Lung (tissue), 11 donors: ENCODE measurements at regions not wholly inside any gene's neighbourhood (a gene's known extent, or its start where the extent isn't known, plus 50 kb on each side); places are given as distances from the start of the nearest gene placed in this dataset.
A peak's percentile ranks its signal among the peaks of the same experiment; 100 is the strongest.

Source experiments
- ATAC-seq: fragments of 200-7000 bp; cut with Tn5 transposase; one replicate; pipeline ENCODE4 v1.9.1; 2020; ENCODE audit warnings: moderate number of reproducible peaks; ENCODE audit not compliant: insufficient read depth, low FRiP score
- DNase-seq, 3 donors: peaks; one replicate each; pipeline ENCODE4 v3.0.0-alpha.2; 2013 to 2017
- H3K27ac ChIP-seq, 2 donors: one replicate each; pipeline ENCODE4 v1.5.1; 2013; ENCODE audit warnings: mild to moderate bottlenecking in 2 of 2, moderate library complexity in 2 of 2, control low read depth in 1 of 2, inconsistent platforms in 1 of 2, low read depth in 1 of 2, low read length in 1 of 2
- H3K27me3 ChIP-seq, 3 donors: one replicate each; pipeline ENCODE4 v1.5.1; 2013; ENCODE audit warnings: low read length in 2 of 3; ENCODE audit not compliant: control insufficient read depth in 3 of 3, insufficient read depth in 3 of 3
- H3K36me3 ChIP-seq, 4 donors: one replicate each; pipeline ENCODE4 v1.5.1; 2013; ENCODE audit warnings: low read length in 4 of 4, mild to moderate bottlenecking in 1 of 4, moderate library complexity in 1 of 4; ENCODE audit not compliant: control insufficient read depth in 4 of 4, insufficient read depth in 4 of 4
- H3K4me1 ChIP-seq, 5 donors: one replicate each; pipeline ENCODE4 v1.5.1; 2013; ENCODE audit warnings: low read length in 5 of 5, mild to moderate bottlenecking in 2 of 5, moderate library complexity in 1 of 5; ENCODE audit not compliant: control insufficient read depth in 5 of 5, insufficient read depth in 5 of 5
- H3K4me3 ChIP-seq: one replicate; pipeline ENCODE4 v1.5.1; 2013; ENCODE audit warnings: mild to moderate bottlenecking, control low read depth, moderate library complexity
- H3K9ac ChIP-seq, 2 donors: one replicate each; pipeline ENCODE4 v1.5.1; 2013; ENCODE audit warnings: low read length in 2 of 2, control low read depth in 1 of 2; ENCODE audit not compliant: insufficient read depth in 1 of 2
- H3K9me3 ChIP-seq, 4 donors: one replicate each; pipeline ENCODE4 v1.5.1; 2013; ENCODE audit warnings: low read length in 3 of 4, mild to moderate bottlenecking in 1 of 4, moderate library complexity in 1 of 4; ENCODE audit not compliant: control insufficient read depth in 4 of 4, insufficient read depth in 3 of 4
- CTCF ChIP-seq: IDR thresholded peaks from 2 replicates; pipeline ENCODE4 v1.5.1; 2012; ENCODE audit warnings: mild to moderate bottlenecking; ENCODE audit errors: control extremely low read depth, extremely low read depth
- WGBS, 2 donors: extraction: QIAGEN DNeasy Blood & Tissue Kit; methylation state at CpG; one replicate each; pipeline ENCODE4 v1.1.7; 2013; 5-methylcytosine and 5-hydroxymethylcytosine counted together
- donor health status: control.
- donor health status: control.
- donor health status: Bipolar disorder and iron deficiency.
- donor health status: healthy.
- donor health status: DM: yes; HTN: yes; CAD: no.

GRCh38 chr10:29736366-29737073, 101.7 kb upstream of the SVIL start:
- Histone ChIP-seq H3K36me3 (no peaks in the 10 kb centered on the region), H3K4me1 (peaks cover 0 to 19% (median 3%) of the 10 kb centered on the region in 5 donors), H3K9me3 (no peaks in the 10 kb centered on the region), H3K9ac (peak overlapping the region in 1 of 2 donors; percentile 62), H3K4me3 (peak overlapping the region; percentile 90), H3K27ac (peak overlapping the region; percentile 86 to 96), H3K27me3 (no peaks in the 10 kb centered on the region)
- no peak for TF ChIP-seq CTCF
- WGBS, 2 donors: 0 to 1% methylated on average over 50 to 74 of the region's 74 CpGs
- peak; percentile 37 for ATAC-seq
- peak; percentile 56 to 78 (median 70) for DNase-seq

GRCh38 chr10:29735628-29736365, 101.0 kb upstream of the SVIL start:
- DNase-seq: peak; percentile 85 to 89 (median 89)
- peak overlapping the region; percentile 44 to 62 for H3K9ac ChIP-seq
- H3K36me3 ChIP-seq: no peaks in the 10 kb centered on the region
- ATAC-seq: peak; percentile 86
- H3K4me3 ChIP-seq: peak overlapping the region; percentile 90
- H3K9me3 ChIP-seq: no peaks in the 10 kb centered on the region
- peak overlapping the region; percentile 96 to 97 for H3K27ac ChIP-seq
- WGBS, 2 donors: 0 to 1% methylated on average over 66 to 81 of the region's 81 CpGs
- H3K4me1 ChIP-seq: peaks cover 0 to 23% (median 3%) of the 10 kb centered on the region in 5 donors
- TF ChIP-seq CTCF: peak; percentile 67
- no peaks in the 10 kb centered on the region for H3K27me3 ChIP-seq

- ATAC-seq: peak; percentile 61
- Histone ChIP-seq H3K27me3 (no peaks in the 10 kb centered on the region), H3K4me3 (peak overlapping the region; percentile 90), H3K36me3 (no peaks in the 10 kb centered on the region), H3K9ac (peak overlapping the region; percentile 44 to 51), H3K27ac (peak overlapping the region; percentile 96 to 97), H3K9me3 (no peaks in the 10 kb centered on the region), H3K4me1 (peaks cover 0 to 24% (median 3%) of the 10 kb centered on the region in 5 donors)
- no peak for TF ChIP-seq CTCF
- DNase-seq: peak; percentile 67 to 75 (median 68)
- WGBS, 2 donors: 1% methylated on average over 69 to 77 of the region's 77 CpGs
These were observed 100.3 kb upstream of the SVIL start for GRCh38 chr10:29734962-29735627.
